ENCODE measurements at regions not wholly inside any gene's neighbourhood (a gene's known extent, or its start where the extent isn't known, plus 50 kb on each side); places are given as distances from the start of the nearest gene placed in this dataset.

DNA sequence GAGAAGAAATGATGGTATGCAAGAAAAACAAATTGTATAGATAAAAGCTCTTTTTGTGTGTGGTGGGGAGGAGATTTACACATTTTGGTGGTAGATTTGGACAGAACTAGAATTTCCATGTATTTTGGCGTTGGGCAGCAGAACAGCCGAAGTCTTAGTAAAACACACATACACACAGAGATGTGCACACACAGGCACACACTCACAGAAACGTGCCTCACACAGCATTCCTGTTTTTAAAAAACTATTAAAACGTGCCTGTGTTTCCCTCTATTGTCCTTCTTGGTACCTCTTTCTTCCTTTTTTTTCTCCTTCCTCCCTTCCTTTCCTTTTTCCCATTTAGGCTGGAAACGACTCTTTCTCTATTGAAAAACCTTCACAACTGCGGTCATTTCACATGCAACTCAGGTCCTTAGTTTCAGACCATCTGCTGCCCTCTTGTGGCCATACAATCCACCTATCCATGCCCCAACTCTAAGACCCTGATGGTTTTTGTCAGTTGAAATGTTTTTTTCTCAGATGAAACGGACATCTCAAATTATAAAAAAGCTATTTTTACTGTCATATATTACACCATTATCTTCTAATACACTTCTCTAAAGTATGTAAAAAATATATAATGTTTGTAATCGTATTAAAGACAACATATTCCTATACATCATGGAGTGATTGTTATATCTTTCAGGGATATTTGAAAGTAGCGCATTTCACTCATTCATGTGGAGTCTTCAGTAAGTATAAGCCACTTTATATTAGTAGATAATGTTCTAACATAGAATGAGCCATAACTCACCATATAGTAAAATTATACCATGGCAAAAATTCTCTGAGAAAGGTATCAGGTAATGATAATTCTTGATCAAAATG, 386.7 kb upstream of the NOVA1 start:
- H3K4me3 ChIP-seq (ENCODE audit: low read length), result no peak overlapping the region
- TF ChIP-seq, protein P1, sequence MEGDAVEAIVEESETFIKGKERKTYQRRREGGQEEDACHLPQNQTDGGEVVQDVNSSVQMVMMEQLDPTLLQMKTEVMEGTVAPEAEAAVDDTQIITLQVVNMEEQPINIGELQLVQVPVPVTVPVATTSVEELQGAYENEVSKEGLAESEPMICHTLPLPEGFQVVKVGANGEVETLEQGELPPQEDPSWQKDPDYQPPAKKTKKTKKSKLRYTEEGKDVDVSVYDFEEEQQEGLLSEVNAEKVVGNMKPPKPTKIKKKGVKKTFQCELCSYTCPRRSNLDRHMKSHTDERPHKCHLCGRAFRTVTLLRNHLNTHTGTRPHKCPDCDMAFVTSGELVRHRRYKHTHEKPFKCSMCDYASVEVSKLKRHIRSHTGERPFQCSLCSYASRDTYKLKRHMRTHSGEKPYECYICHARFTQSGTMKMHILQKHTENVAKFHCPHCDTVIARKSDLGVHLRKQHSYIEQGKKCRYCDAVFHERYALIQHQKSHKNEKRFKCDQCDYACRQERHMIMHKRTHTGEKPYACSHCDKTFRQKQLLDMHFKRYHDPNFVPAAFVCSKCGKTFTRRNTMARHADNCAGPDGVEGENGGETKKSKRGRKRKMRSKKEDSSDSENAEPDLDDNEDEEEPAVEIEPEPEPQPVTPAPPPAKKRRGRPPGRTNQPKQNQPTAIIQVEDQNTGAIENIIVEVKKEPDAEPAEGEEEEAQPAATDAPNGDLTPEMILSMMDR (conservative IDR thresholded peaks at IDR 0.05; ENCODE audit: low read depth, low read length), result peak; percentile 81
- peak; percentile 25 for DNase-seq (ENCODE audit: low read depth)

DNA sequence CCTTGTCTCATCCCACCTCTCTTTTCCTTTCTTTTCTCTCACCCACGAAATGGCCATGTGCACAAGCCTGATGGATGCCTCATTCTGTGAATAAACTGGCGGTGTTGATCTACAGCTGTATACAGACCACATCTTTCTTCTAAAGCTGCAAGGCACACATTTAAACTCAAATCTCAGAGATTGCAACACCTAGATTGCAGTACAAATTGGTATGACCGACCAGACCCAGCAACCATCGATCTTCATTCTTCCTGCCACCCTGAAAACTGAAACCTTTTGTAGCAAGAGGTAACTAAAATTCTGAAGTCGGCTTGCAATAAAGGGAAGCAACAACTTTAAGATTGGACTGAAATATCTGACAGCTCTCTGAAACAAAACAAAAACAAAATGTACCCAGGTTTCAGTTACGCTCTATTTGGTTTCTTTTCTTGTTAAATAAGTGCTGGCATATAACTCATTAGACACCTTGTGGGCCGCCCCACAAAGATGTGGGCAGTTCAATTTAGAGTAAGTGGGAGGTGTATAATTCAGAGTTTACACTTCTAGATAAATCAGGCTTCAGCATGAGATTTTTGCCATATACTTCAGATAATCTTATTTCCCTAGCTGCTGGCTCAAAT, 390.0 kb upstream of the NOVA1 start:
- no peak for DNase-seq (ENCODE audit: low read depth)
- TF ChIP-seq, protein P1 (conservative IDR thresholded peaks at IDR 0.05; ENCODE audit: low read depth, low read length), result no peak
- no peak overlapping the region for H3K4me3 ChIP-seq (ENCODE audit: low read length)

- H3K4me3 ChIP-seq (ENCODE audit: low read length), result no peak overlapping the region
- TF ChIP-seq, protein P1 (conservative IDR thresholded peaks at IDR 0.05; ENCODE audit: low read depth, low read length), result no peak
- DNase-seq (ENCODE audit: low read depth), result no peak
Observed at GRCh38 chr14:26990946-26991345, 393.1 kb upstream of the NOVA1 start.

DNA sequence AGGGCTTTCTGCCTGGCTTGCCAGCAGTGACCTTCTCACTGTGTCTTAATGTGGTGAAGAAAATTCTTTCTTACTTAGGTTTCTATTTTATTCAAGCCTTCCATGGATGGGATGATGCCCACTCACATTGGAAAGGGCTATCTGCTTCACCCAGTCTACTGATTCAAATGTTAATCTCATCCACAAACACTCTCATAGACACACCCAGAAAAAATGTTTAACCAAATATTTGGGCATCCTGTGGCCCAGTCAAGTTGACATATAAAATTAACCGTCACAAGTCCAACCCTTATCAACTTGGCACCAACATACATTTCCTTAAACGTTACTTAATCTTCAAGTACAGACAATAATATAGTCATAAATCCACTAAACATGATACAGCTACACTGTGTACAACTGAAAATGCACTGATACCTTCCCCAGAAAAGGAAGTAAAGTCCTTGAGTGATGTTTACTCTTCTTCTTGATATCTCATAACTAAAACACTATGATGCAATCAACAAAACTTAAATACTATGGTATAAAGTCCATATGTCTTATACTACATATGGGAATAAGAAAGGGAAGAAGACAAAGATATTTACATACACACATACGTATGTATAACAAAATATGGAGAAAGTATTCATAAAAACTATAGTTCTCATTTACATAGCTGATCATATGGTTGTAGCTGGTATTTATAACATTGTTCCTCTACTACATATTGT, 394.7 kb upstream of the NOVA1 start:
- TF ChIP-seq, protein P1 (conservative IDR thresholded peaks at IDR 0.05; ENCODE audit: low read depth, low read length), result no peak
- no peak overlapping the region for H3K4me3 ChIP-seq (ENCODE audit: low read length)
- DNase-seq (ENCODE audit: low read depth), result no peak

GRCh38 chr14:26993556-26993955, 395.7 kb upstream of the NOVA1 start:
- DNase-seq (ENCODE audit: low read depth), result no peak
- H3K4me3 ChIP-seq (ENCODE audit: low read length), result no peak overlapping the region
- TF ChIP-seq, protein P1 (conservative IDR thresholded peaks at IDR 0.05; ENCODE audit: low read depth, low read length), result no peak

DNA sequence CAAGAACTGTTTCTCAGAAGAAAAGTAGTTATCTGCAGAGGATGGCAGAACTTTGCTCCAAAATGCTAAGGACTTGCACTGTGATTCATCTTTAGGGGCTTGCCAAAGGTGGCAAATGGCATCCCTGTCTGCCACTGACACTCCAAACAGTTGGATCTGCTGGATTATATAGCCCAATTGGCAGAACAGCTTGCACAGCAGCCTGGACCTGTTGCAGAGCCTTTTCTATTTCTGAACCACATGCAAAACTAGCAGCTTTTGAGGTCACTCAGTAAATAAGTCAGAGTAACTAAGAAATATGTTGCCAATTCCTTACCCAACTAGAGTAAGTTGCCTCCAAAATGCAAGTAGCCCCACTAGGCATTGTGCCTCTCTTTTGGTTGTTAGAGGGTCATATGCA, 397.5 kb upstream of the NOVA1 start:
- DNase-seq (ENCODE audit: low read depth), result no peak
- TF ChIP-seq, protein P1 (conservative IDR thresholded peaks at IDR 0.05; ENCODE audit: low read depth, low read length), result no peak
- no peak overlapping the region for H3K4me3 ChIP-seq (ENCODE audit: low read length)
